ENCODE measurements at regions not wholly inside any gene's neighbourhood (a gene's known extent, or its start where the extent isn't known, plus 50 kb on each side); places are given as distances from the start of the nearest gene placed in this dataset.

DNA sequence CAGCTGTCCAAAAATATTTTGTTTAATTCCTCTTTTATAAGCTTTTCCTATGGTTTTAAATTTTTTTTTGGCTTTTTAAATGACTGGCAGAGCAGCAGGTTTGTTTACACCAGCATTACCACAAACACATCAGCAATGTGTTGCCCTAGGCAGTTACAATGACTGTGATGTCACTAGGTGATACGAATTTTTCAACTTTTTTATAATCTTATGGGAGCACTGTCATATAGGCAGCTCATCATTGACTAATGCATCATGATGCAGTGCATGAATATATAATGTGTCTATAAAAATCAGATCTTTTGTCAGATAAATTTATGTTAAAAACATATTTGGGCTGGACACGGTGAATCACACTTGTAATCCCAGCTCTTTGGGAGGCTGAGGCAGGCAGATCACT lies 231.6 kb upstream of the SLIT2 start:
- DNase-seq (ENCODE audit: low spot score) (no peak), ATAC-seq (no peak), FAIRE-seq (no peak)
- H3K4me1 ChIP-seq (ENCODE audit: insufficient read depth, low read length): no peaks in the 10 kb centered on the region
- in situ Hi-C loops (cut with HindIII; ENCODE audit: extremely low pct_ligation_motif_present, low pct_unique_long_range_greater_than_20kb) (no loop called here), intact Hi-C loops (cut with micrococcal nuclease; ENCODE audit: unreplicated experiment) (no loop called here)
- peaks cover 77% of the 10 kb centered on the region for H3K9me3 ChIP-seq (ENCODE audit: low read length)
- H3K79me2 ChIP-seq (ENCODE audit: insufficient read depth, low read length): no peaks in the 10 kb centered on the region
- no peaks in the 10 kb centered on the region for H4K20me1 ChIP-seq (ENCODE audit: insufficient read depth, low read length)
- no peaks in the 10 kb centered on the region for H3K27me3 ChIP-seq (ENCODE audit: control insufficient read depth in 1 of 2, insufficient read depth in 2 of 2, low read length in 2 of 2)
- no peak overlapping the region for H3K4me2 ChIP-seq (ENCODE audit: low read depth, low read length)
- no peak overlapping the region for H3K27ac ChIP-seq (ENCODE audit: extremely low read length, insufficient read depth, low read length)
- 2% methylated on average over 2 of the region's 2 CpGs for WGBS (ENCODE audit: low lambda C conversion rate)
- no peak overlapping the region for H2AFZ ChIP-seq (ENCODE audit: low read length)
- H3K9ac ChIP-seq (ENCODE audit: insufficient read depth, low read depth, low read length): no peak overlapping the region
- no peaks in the 10 kb centered on the region for H3K36me3 ChIP-seq (replicated peaks in 1 of 2; ENCODE audit: control insufficient read depth in 1 of 2, insufficient read depth in 2 of 2, low read length in 2 of 2)
- no TSS peak for BruUV-seq (replicated peaks)
- ChIA-PET POLR2A (no interaction called here), CTCF (ENCODE audit: low intra/inter-chr PET ratio, low total read pairs) (no interaction called here)
- H3K4me3 ChIP-seq (replicated peaks in 1 of 3; ENCODE audit: insufficient read depth in 1 of 3, low read depth in 2 of 3, low read length in 3 of 3): no peak overlapping the region
- TF ChIP-seq NCOA1 (CRISPR knock-in tag; IDR thresholded peaks at IDR 0.05) (no peak), ZFX (CRISPR knock-in tag; IDR thresholded peaks at IDR 0.05; ENCODE audit: low read depth) (no peak), SAP130 (CRISPR knock-in tag; IDR thresholded peaks at IDR 0.05; ENCODE audit: low read depth) (no peak), ZXDC (CRISPR knock-in tag; IDR thresholded peaks at IDR 0.05) (no peak), ZNF382 (CRISPR knock-in tag; IDR thresholded peaks at IDR 0.05; ENCODE audit: borderline replicate concordance) (no peak), ZNF709 (CRISPR knock-in tag; IDR thresholded peaks at IDR 0.05) (no peak), MEIS2 (CRISPR knock-in tag; IDR thresholded peaks at IDR 0.05) (no peak)
- TF ChIP-seq, protein P1, sequence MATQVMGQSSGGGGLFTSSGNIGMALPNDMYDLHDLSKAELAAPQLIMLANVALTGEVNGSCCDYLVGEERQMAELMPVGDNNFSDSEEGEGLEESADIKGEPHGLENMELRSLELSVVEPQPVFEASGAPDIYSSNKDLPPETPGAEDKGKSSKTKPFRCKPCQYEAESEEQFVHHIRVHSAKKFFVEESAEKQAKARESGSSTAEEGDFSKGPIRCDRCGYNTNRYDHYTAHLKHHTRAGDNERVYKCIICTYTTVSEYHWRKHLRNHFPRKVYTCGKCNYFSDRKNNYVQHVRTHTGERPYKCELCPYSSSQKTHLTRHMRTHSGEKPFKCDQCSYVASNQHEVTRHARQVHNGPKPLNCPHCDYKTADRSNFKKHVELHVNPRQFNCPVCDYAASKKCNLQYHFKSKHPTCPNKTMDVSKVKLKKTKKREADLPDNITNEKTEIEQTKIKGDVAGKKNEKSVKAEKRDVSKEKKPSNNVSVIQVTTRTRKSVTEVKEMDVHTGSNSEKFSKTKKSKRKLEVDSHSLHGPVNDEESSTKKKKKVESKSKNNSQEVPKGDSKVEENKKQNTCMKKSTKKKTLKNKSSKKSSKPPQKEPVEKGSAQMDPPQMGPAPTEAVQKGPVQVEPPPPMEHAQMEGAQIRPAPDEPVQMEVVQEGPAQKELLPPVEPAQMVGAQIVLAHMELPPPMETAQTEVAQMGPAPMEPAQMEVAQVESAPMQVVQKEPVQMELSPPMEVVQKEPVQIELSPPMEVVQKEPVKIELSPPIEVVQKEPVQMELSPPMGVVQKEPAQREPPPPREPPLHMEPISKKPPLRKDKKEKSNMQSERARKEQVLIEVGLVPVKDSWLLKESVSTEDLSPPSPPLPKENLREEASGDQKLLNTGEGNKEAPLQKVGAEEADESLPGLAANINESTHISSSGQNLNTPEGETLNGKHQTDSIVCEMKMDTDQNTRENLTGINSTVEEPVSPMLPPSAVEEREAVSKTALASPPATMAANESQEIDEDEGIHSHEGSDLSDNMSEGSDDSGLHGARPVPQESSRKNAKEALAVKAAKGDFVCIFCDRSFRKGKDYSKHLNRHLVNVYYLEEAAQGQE (IDR thresholded peaks at IDR 0.05; ENCODE audit: borderline replicate concordance in 1 of 2, low read depth in 1 of 2, low read length in 2 of 2): no peak
- TF ChIP-seq, protein P2, sequence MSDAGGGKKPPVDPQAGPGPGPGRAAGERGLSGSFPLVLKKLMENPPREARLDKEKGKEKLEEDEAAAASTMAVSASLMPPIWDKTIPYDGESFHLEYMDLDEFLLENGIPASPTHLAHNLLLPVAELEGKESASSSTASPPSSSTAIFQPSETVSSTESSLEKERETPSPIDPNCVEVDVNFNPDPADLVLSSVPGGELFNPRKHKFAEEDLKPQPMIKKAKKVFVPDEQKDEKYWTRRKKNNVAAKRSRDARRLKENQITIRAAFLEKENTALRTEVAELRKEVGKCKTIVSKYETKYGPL (CRISPR knock-in tag; IDR thresholded peaks at IDR 0.05): no peak

Measured in HepG2 (cell line).